Nucleus accumbens (tissue), 56 donors: ENCODE measurements at regions not wholly inside any gene's neighbourhood (a gene's known extent, or its start where the extent isn't known, plus 50 kb on each side); places are given as distances from the start of the nearest gene placed in this dataset.
"Not testable (repeated sequence)": the region's sequence is repeated elsewhere in the genome, so short reads cannot be mapped to it uniquely, and the experiment has no call there.

Experiments
- DNase-seq, 56 donors: peaks; one replicate each; lab custom pipeline; 2025; lab: John Stamatoyannopoulos, UW

- DNase-seq: no peak
Observed at GRCh38 chr2:83908750-83909149, 550.3 kb downstream of the SUCLG1 start.

- DNase-seq: no peak
Observed at GRCh38 chr2:83901317-83901716, 557.8 kb downstream of the SUCLG1 start.

- no peak for DNase-seq
Observed at GRCh38 chr2:83900862-83901261, 558.2 kb downstream of the SUCLG1 start.

- DNase-seq: no peak
Observed at GRCh38 chr2:83899271-83899670, 559.8 kb downstream of the SUCLG1 start.

- DNase-seq: no peak
Observed at GRCh38 chr2:83894976-83895375, 564.1 kb downstream of the SUCLG1 start.

- no peak for DNase-seq
Observed at GRCh38 chr2:83887757-83888156, 571.3 kb downstream of the SUCLG1 start.

- DNase-seq: no peak
Observed at GRCh38 chr2:83879127-83879526, 580.0 kb downstream of the SUCLG1 start.

GRCh38 chr2:83877261-83877660, 581.8 kb downstream of the SUCLG1 start:
- DNase-seq: not testable (repeated sequence)

- DNase-seq: no peak
Observed at GRCh38 chr2:83874712-83875430, 584.2 kb downstream of the SUCLG1 start.

- no peak for DNase-seq
Observed at GRCh38 chr2:83874066-83874465, 585.0 kb downstream of the SUCLG1 start.

- no peak for DNase-seq
Observed at GRCh38 chr2:83873110-83873509, 586.0 kb downstream of the SUCLG1 start.

- no peak for DNase-seq
Observed at GRCh38 chr2:83866211-83866610, 592.9 kb downstream of the SUCLG1 start.

GRCh38 chr2:83862600-83862999, 596.5 kb downstream of the SUCLG1 start:
- DNase-seq: no peak

- no peak for DNase-seq
Observed at GRCh38 chr2:83860320-83860719, 598.8 kb downstream of the SUCLG1 start.

- DNase-seq: no peak
Observed at GRCh38 chr2:83859553-83859952, 599.5 kb downstream of the SUCLG1 start.

GRCh38 chr2:83851066-83851465, 608.0 kb downstream of the SUCLG1 start:
- no peak for DNase-seq

GRCh38 chr2:83850071-83850725, 608.9 kb downstream of the SUCLG1 start:
- DNase-seq: no peak

- no peak for DNase-seq
Observed at GRCh38 chr2:83844490-83844889, 614.6 kb downstream of the SUCLG1 start.

- no peak for DNase-seq
Observed at GRCh38 chr2:83842421-83842820, 616.7 kb downstream of the SUCLG1 start.

GRCh38 chr2:83837823-83838222, 621.3 kb downstream of the SUCLG1 start:
- no peak for DNase-seq

- no peak for DNase-seq
Observed at GRCh38 chr2:83827618-83828017, 631.5 kb downstream of the SUCLG1 start.

- DNase-seq: no peak
Observed at GRCh38 chr2:83826577-83826976, 632.5 kb downstream of the SUCLG1 start.
